ENCODE measurements at regions not wholly inside any gene's neighbourhood (a gene's known extent, or its start where the extent isn't known, plus 50 kb on each side); places are given as distances from the start of the nearest gene placed in this dataset.

- TF ChIP-seq HMGXB4 (CRISPR knock-in tag; IDR thresholded peaks at IDR 0.05) (no peak), CREB1 (CRISPR knock-in tag; IDR thresholded peaks at IDR 0.05) (no peak), ETV6 (CRISPR knock-in tag; IDR thresholded peaks at IDR 0.05) (no peak), SMAD4 (CRISPR knock-in tag; IDR thresholded peaks at IDR 0.05) (no peak), AR (CRISPR knock-in tag; IDR thresholded peaks at IDR 0.05) (no peak)
Measured at GRCh38 chr17:77857306-77857555, 101.3 kb upstream of the TNRC6C start (continued).

DNA sequence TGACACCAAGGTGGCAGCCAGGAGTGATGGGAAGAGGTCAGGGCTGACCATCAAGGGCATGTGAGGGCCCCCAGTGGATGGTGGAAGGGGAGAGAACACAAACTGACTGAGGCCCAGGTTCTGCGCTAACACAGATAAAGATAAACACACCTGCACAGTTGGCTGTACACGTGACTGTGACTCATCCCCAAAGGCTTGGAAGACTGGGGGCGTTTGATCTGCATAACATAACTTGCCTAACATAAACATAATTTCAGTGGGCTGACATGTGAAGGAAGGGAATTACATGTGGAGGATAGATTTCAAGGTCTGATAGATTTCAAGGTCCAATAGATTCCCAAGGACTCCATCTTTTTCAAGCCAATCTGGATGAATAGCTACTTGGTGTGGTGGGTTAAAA is 100.9 kb upstream of the TNRC6C start:
- TF ChIP-seq ZNF671 (CRISPR knock-in tag; IDR thresholded peaks at IDR 0.05) (no peak), ESRRA (CRISPR knock-in tag; IDR thresholded peaks at IDR 0.05; ENCODE audit: borderline replicate concordance) (no peak), NR3C1 (CRISPR knock-in tag; conservative IDR thresholded peaks at IDR 0.05; ENCODE audit: low read depth) (no peak), OVOL2 (CRISPR knock-in tag; IDR thresholded peaks at IDR 0.05; ENCODE audit: borderline replicate concordance) (no peak), NFE2L1 (CRISPR knock-in tag; IDR thresholded peaks at IDR 0.05) (no peak), CREM (CRISPR knock-in tag; IDR thresholded peaks at IDR 0.05) (no peak), RELA (CRISPR knock-in tag; IDR thresholded peaks at IDR 0.05; ENCODE audit: borderline replicate concordance) (no peak), ARID4B (CRISPR knock-in tag; IDR thresholded peaks at IDR 0.05; ENCODE audit: borderline replicate concordance) (no peak), GABPB1 (CRISPR knock-in tag; IDR thresholded peaks at IDR 0.05) (no peak), MXD4 (CRISPR knock-in tag; IDR thresholded peaks at IDR 0.05; ENCODE audit: borderline replicate concordance) (no peak), ZMAT4 (CRISPR knock-in tag; IDR thresholded peaks at IDR 0.05) (no peak), ZNF423 (CRISPR knock-in tag; IDR thresholded peaks at IDR 0.05) (no peak), SP1 (CRISPR knock-in tag; conservative IDR thresholded peaks at IDR 0.05) (no peak), GRHL2 (CRISPR knock-in tag; IDR thresholded peaks at IDR 0.05; ENCODE audit: insufficient replicate concordance, severe bottlenecking) (no peak), EMX1 (CRISPR knock-in tag; IDR thresholded peaks at IDR 0.05) (no peak), E2F4 (CRISPR knock-in tag; IDR thresholded peaks at IDR 0.05; ENCODE audit: borderline replicate concordance, low read depth) (no peak)
- TF ChIP-seq, protein P1, sequence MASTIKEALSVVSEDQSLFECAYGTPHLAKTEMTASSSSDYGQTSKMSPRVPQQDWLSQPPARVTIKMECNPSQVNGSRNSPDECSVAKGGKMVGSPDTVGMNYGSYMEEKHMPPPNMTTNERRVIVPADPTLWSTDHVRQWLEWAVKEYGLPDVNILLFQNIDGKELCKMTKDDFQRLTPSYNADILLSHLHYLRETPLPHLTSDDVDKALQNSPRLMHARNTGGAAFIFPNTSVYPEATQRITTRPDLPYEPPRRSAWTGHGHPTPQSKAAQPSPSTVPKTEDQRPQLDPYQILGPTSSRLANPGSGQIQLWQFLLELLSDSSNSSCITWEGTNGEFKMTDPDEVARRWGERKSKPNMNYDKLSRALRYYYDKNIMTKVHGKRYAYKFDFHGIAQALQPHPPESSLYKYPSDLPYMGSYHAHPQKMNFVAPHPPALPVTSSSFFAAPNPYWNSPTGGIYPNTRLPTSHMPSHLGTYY (CRISPR knock-in tag; IDR thresholded peaks at IDR 0.05) = no peak
- TF ChIP-seq, protein P2, sequence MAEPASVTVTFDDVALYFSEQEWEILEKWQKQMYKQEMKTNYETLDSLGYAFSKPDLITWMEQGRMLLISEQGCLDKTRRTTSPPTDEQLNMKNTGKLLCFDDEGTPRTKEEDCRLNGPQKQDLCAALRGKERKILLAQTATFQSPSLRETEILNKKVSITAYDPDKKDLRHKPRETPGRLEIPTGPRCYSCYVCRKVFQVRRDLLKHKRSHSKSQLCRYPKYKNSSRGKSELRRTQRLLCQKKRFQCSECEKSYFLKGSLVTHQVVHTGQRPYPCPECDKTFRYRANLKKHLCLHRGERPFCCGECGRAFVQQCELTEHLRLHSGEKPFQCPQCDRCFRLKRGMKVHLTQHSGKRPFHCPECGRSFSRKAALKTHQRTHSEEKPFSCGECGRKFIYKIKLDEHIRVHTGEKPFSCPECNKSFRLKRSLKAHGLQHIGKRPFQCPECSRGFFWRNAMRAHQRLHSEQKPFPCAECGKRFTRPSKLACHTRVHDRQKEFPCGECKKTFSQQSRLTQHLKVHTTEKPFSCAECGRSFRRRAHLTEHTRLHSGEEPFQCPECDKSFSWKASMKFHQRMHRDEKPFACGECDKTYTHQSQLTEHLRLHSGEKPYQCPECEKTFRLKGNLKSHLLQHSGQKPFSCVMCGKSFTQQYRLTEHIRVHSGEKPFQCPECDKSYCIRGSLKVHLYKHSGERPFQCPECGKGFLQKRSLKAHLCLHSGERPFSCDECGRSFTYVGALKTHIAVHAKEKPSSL (CRISPR knock-in tag; conservative IDR thresholded peaks at IDR 0.05) = no peak
- Mint-ChIP-seq H3K9me3 (peaks cover 10% of the 10 kb centered on the region; the same call in 1 of the 2 replicates), H3K4me3 (no peak overlapping the region), H3K4me1 (peaks cover 5% of the 10 kb centered on the region), H3K27me3 (ENCODE audit: low read depth) (no peaks in the 10 kb centered on the region; the same call in 1 of the 2 replicates), H3K27ac (no peak overlapping the region), H3K36me3 (no peaks in the 10 kb centered on the region)
- CTCF ChIA-PET = interaction anchor here (1.0 kb wide), 1 partner anchor 35 kb away, joined by 4 read pairs; no protein-coding TSS in a partner anchor
- DNase-seq (ENCODE audit: low spot score) (no peak), ATAC-seq (no peak)
- POLR2A ChIA-PET = no interaction called here

Data from WTC11 (cell line).